ENCODE measurements at regions not wholly inside any gene's neighbourhood (a gene's known extent, or its start where the extent isn't known, plus 50 kb on each side); places are given as distances from the start of the nearest gene placed in this dataset.

- TF ChIP-seq CTCF (conservative IDR thresholded peaks at IDR 0.05): no peak
- no peak for TF ChIP-seq ZFX (IDR thresholded peaks at IDR 0.05)
These were observed 282.7 kb upstream of the CCDC179 start for GRCh38 chr11:23143022-23143421.

Data from C4-2B (cell line).